Activated CD8-positive, alpha-beta T cell treated with anti-CD3 and anti-CD28 coated beads for 36 hours (primary cell): ENCODE measurements at regions not wholly inside any gene's neighbourhood (a gene's known extent, or its start where the extent isn't known, plus 50 kb on each side); places are given as distances from the start of the nearest gene placed in this dataset.
A peak's percentile ranks its signal among the peaks of the same experiment; 100 is the strongest.

Source experiments
- ATAC-seq: fragments of 200-7000 bp; cut with Tn5 transposase; one replicate; pipeline ENCODE4 v1.10.0; 2021; ENCODE audit warnings: mild to moderate bottlenecking, moderate library complexity
- CTCF ChIA-PET: fragments of 350-600 bp; sonication (Branson Sonifier 250); formaldehyde crosslinking; loops from one replicate; lab custom pipeline; 2021; ENCODE audit warnings: antibody characterized with exemption; lab: Charles Lee
- POLR2A ChIA-PET: fragments of 350-600 bp; sonication (Branson Sonifier 250); formaldehyde crosslinking; loops from one replicate; lab custom pipeline; 2021; ENCODE audit warnings: antibody characterized with exemption; lab: Charles Lee
- DNase-seq: peaks from one replicate; pipeline ENCODE4 v3.0.0-alpha.2; 2020
- H3K27ac Mint-ChIP-seq: one replicate; pipeline ENCODE4 v1.8.0; 2021; ENCODE audit warnings: mild to moderate bottlenecking, mixed read lengths
- H3K27me3 Mint-ChIP-seq: one replicate; pipeline ENCODE4 v1.8.0; 2021; ENCODE audit warnings: mixed read lengths
- H3K36me3 Mint-ChIP-seq: one replicate; pipeline ENCODE4 v1.8.0; 2021; ENCODE audit warnings: low read depth, mixed read lengths
- H3K4me1 Mint-ChIP-seq: one replicate; pipeline ENCODE4 v1.8.0; 2021; ENCODE audit warnings: low read depth, mixed read lengths
- H3K4me3 Mint-ChIP-seq: one replicate; pipeline ENCODE4 v1.8.0; 2021; ENCODE audit warnings: mild to moderate bottlenecking, moderate library complexity, mixed read lengths
- H3K9me3 Mint-ChIP-seq: one replicate; pipeline ENCODE4 v1.8.0; 2021; ENCODE audit warnings: mixed read lengths
- CTCF ChIP-seq: fragments of 200-600 bp; IDR thresholded peaks from one replicate; pipeline ENCODE4 v1.8.0; 2022; ENCODE audit warnings: antibody characterized with exemption, mild to moderate bottlenecking
- intact Hi-C: fragments of 100-400 bp; cut with micrococcal nuclease; formaldehyde crosslinking; loops from one replicate; pipeline ENCODE4 v1.10.0; 2022

GRCh38 chr6:142544199-142544838 is 242.5 kb downstream of the ADGRG6 start:
- peak; percentile 37 for ATAC-seq
- Mint-ChIP-seq H3K27ac (no peak overlapping the region), H3K27me3 (no peaks in the 10 kb centered on the region), H3K36me3 (no peaks in the 10 kb centered on the region), H3K4me1 (peaks cover 29% of the 10 kb centered on the region), H3K9me3 (no peaks in the 10 kb centered on the region), H3K4me3 (no peak overlapping the region)
- CTCF ChIA-PET: interaction anchor here (1.1 kb wide), 1 partner anchor 69 kb away, joined by 4 read pairs; no protein-coding TSS in a partner anchor
- intact Hi-C loops: no loop called here
- no peak for DNase-seq
- TF ChIP-seq CTCF: no peak
- POLR2A ChIA-PET: no interaction called here

GRCh38 chr6:142545147-142545546 is 243.3 kb downstream of the ADGRG6 start:
- intact Hi-C loops: loop anchor here (5.0 kb wide), 1 partner anchor 58 kb away; no protein-coding TSS in a partner anchor
- no peak overlapping the region for H3K4me3 Mint-ChIP-seq
- H3K36me3 Mint-ChIP-seq: no peaks in the 10 kb centered on the region
- DNase-seq: peak; percentile 28
- CTCF ChIA-PET: interaction anchor here (1.1 kb wide), 1 partner anchor 70 kb away, joined by 4 read pairs; no protein-coding TSS in a partner anchor
- POLR2A ChIA-PET: no interaction called here
- peak; percentile 73 for ATAC-seq
- H3K4me1 Mint-ChIP-seq: peaks cover 30% of the 10 kb centered on the region
- H3K27me3 Mint-ChIP-seq: no peaks in the 10 kb centered on the region
- no peak for TF ChIP-seq CTCF
- no peaks in the 10 kb centered on the region for H3K9me3 Mint-ChIP-seq
- H3K27ac Mint-ChIP-seq: peak overlapping the region; percentile 10

GRCh38 chr6:142548566-142548965 is 246.8 kb downstream of the ADGRG6 start:
- Mint-ChIP-seq H3K27ac (no peak overlapping the region), H3K9me3 (no peaks in the 10 kb centered on the region), H3K4me1 (peaks cover 42% of the 10 kb centered on the region), H3K27me3 (no peaks in the 10 kb centered on the region), H3K36me3 (no peaks in the 10 kb centered on the region), H3K4me3 (no peak overlapping the region)
- ATAC-seq (no peak), DNase-seq (no peak)
- ChIA-PET POLR2A (no interaction called here), CTCF (interaction anchor here (1.2 kb wide), 1 partner anchor 18 kb away, joined by 4 read pairs; no protein-coding TSS in a partner anchor)
- intact Hi-C loops: loop anchor here (5.0 kb wide), 1 partner anchor 61 kb away; no protein-coding TSS in a partner anchor
- TF ChIP-seq CTCF: no peak

GRCh38 chr6:142550310-142551063 is 248.7 kb downstream of the ADGRG6 start:
- Mint-ChIP-seq H3K4me1 (peaks cover 27% of the 10 kb centered on the region), H3K4me3 (no peak overlapping the region), H3K36me3 (no peaks in the 10 kb centered on the region), H3K9me3 (no peaks in the 10 kb centered on the region), H3K27ac (no peak overlapping the region), H3K27me3 (no peaks in the 10 kb centered on the region)
- POLR2A ChIA-PET: no interaction called here
- no peak for DNase-seq
- CTCF ChIA-PET: interaction anchor here (0.6 to 5.4 kb wide), 5 partner anchors 11 to 601 kb away, joined by 3 to 36 read pairs (median 5); no protein-coding TSS in a partner anchor
- intact Hi-C loops: no loop called here
- TF ChIP-seq CTCF: no peak
- ATAC-seq: no peak
